GM12878 (cell line): ENCODE measurements at regions not wholly inside any gene's neighbourhood (a gene's known extent, or its start where the extent isn't known, plus 50 kb on each side); places are given as distances from the start of the nearest gene placed in this dataset.

Experiments used
- ATAC-seq: fragments of 200-7000 bp; cut with Tn5 transposase; 3 replicates; pipeline ENCODE4 v1.9.1; 2020; ENCODE audit warnings: mild to moderate bottlenecking, moderate library complexity
- BruUV-seq: library from RNA; stranded (reverse); fragments of 400-500 nt; replicated peaks from 2 replicates; lab custom pipeline; 2021; lab: Mats Ljungman, UMichigan
- CTCF ChIA-PET: fragments of 300-600 bp; sonication (Branson Sonifier 250); formaldehyde crosslinking; extraction: SDS; loops from one replicate; lab custom pipeline; 2021; ENCODE audit warnings: inconsistent platforms; lab: Yijun Ruan, JAX
- POLR2A ChIA-PET: fragments of 350-600 bp; formaldehyde crosslinking; extraction: SDS; loops from one replicate; lab custom pipeline; 2021; ENCODE audit warnings: inconsistent platforms; lab: Charles Lee
- RAD21 ChIA-PET: fragments of 300-600 bp; sonication (Branson Sonifier 250); formaldehyde crosslinking; loops from one replicate; lab custom pipeline; 2023; ENCODE audit warnings: antibody characterized with exemption; ENCODE audit not compliant: unreplicated experiment; lab: Charles Lee
- SMC1A ChIA-PET: fragments of 300-600 bp; sonication (Branson Sonifier 250); formaldehyde crosslinking; loops from one replicate; lab custom pipeline; 2023; ENCODE audit not compliant: unreplicated experiment, uncharacterized antibody; lab: Charles Lee
- DNase-seq: peaks from one replicate; pipeline ENCODE4 v3.0.0-alpha.2; 2011; ENCODE audit warnings: low read depth, low spot score
- FAIRE-seq: peaks from 3 replicates; lab custom pipeline; 2011; peaks lifted over from hg19 to GRCh38; lab: Jason Lieb, UNC
- H2AFZ ChIP-seq: 2 replicates; pipeline ENCODE4 v1.6.0; 2011; ENCODE audit warnings: low read depth, low read length, control low read depth; ENCODE audit not compliant: control insufficient read depth
- H3K27ac ChIP-seq: 2 replicates; pipeline ENCODE4 v1.5.1; 2011; ENCODE audit warnings: control low read depth; ENCODE audit not compliant: control insufficient read depth, insufficient read depth
- H3K27me3 ChIP-seq, 2 experiments: replicated peaks in 1 of 2; 2 replicates each; pipeline versions ENCODE4 v1.6.0 to v1.6.1; 2011; ENCODE audit warnings: low read length in 1 of 2; ENCODE audit not compliant: control insufficient read depth in 2 of 2, insufficient read depth in 2 of 2
- H3K36me3 ChIP-seq, 2 experiments: 2 replicates each; pipeline ENCODE4 v1.5.1; 2011; ENCODE audit warnings: low read length in 1 of 2; ENCODE audit not compliant: control insufficient read depth in 2 of 2, insufficient read depth in 2 of 2
- H3K4me1 ChIP-seq: 2 replicates; pipeline ENCODE4 v1.6.1; 2011; ENCODE audit warnings: mild to moderate bottlenecking, low read length, moderate library complexity, mixed read lengths; ENCODE audit not compliant: control insufficient read depth, insufficient read depth
- H3K4me2 ChIP-seq: 2 replicates; pipeline ENCODE4 v1.6.0; 2011; ENCODE audit warnings: control low read depth; ENCODE audit not compliant: control insufficient read depth, insufficient read depth
- H3K4me3 ChIP-seq: fragments of 200-600 bp; sonication (generic); 2 replicates; pipeline ENCODE4 v1.5.1; 2016
- H3K79me2 ChIP-seq: 2 replicates; pipeline ENCODE4 v1.6.0; 2011; ENCODE audit warnings: low read length; ENCODE audit not compliant: control insufficient read depth, insufficient read depth
- H3K9ac ChIP-seq: 2 replicates; pipeline ENCODE4 v1.8.0; 2011; ENCODE audit warnings: low read length, control low read depth, mixed read lengths; ENCODE audit not compliant: control insufficient read depth, insufficient read depth
- H3K9me3 ChIP-seq: replicated peaks from 3 replicates; pipeline ENCODE4 v1.5.1; 2011; ENCODE audit warnings: mild to moderate bottlenecking, low read length; ENCODE audit not compliant: control insufficient read depth, insufficient read depth
- H4K20me1 ChIP-seq: 2 replicates; pipeline ENCODE4 v1.6.0; 2011; ENCODE audit not compliant: control insufficient read depth, insufficient read depth
- CREM ChIP-seq: IDR thresholded peaks from 2 replicates; pipeline ENCODE4 v1.6.1; 2014; ENCODE audit warnings: antibody characterized with exemption, low read depth
- EED ChIP-seq: sonication (generic); IDR thresholded peaks from 2 replicates; pipeline ENCODE4 v1.6.1; 2016; ENCODE audit warnings: antibody characterized with exemption, low read depth
- ELK1 ChIP-seq: IDR thresholded peaks from 2 replicates; pipeline ENCODE4 v1.6.1; 2012; ENCODE audit warnings: low read depth, low read length, improper control_type of control experiment
- JUNB ChIP-seq: IDR thresholded peaks from 2 replicates; pipeline ENCODE4 v1.6.1; 2016; ENCODE audit warnings: antibody characterized with exemption, mild to moderate bottlenecking
- PAX5 ChIP-seq: IDR thresholded peaks from 2 replicates; pipeline ENCODE4 v1.6.1; 2011; ENCODE audit warnings: low read depth, low read length, borderline replicate concordance
- ZZZ3 ChIP-seq: IDR thresholded peaks from 2 replicates; pipeline ENCODE4 v1.6.1; 2011; ENCODE audit warnings: low read depth; ENCODE audit not compliant: control insufficient read depth, insufficient read length
- WGBS: methylation state at CpG from one replicate; pipeline ENCODE4 v1.1.6; 2016; ENCODE audit warnings: low lambda C conversion rate; ENCODE audit not compliant: insufficient replicate concordance, insufficient coverage; ENCODE audit errors: missing lambda C conversion rate; 5-methylcytosine and 5-hydroxymethylcytosine counted together
- in situ Hi-C: fragments of 300-500 bp; cut with MboI; formaldehyde crosslinking; loops from 9 replicates; pipeline ENCODE4 v1.14.3; 2018; ENCODE audit warnings: mixed read lengths
- intact Hi-C: fragments of 100-400 bp; cut with micrococcal nuclease; formaldehyde crosslinking; loops from one replicate; pipeline ENCODE4 v1.14.2; 2022; ENCODE audit not compliant: unreplicated experiment

GRCh38 chr12:46958053-46958452, 121.4 kb upstream of the PCED1B start:
- SMC1A ChIA-PET, result interaction anchor here (2.8 kb wide), 1 partner anchor 13 kb away, joined by 9 read pairs; no protein-coding TSS in a partner anchor
- RAD21 ChIA-PET, result no interaction called here
- CTCF ChIA-PET, result interaction anchor here (0.6 kb wide), 1 partner anchor 100 kb away, joined by 3 read pairs; no protein-coding TSS in a partner anchor
- WGBS, result 48% methylated on average over 3 of the region's 3 CpGs
- FAIRE-seq (no peak), ATAC-seq (no peak), DNase-seq (no peak)
- no peak overlapping the region for H3K4me3 ChIP-seq
- no peaks in the 10 kb centered on the region for H4K20me1 ChIP-seq
- no peaks in the 10 kb centered on the region for H3K9me3 ChIP-seq
- no peak overlapping the region for H3K9ac ChIP-seq
- intact Hi-C loops (no loop called here), in situ Hi-C loops (no loop called here)
- no peaks in the 10 kb centered on the region for H3K27me3 ChIP-seq
- H3K4me1 ChIP-seq, result no peaks in the 10 kb centered on the region
- H2AFZ ChIP-seq, result no peak overlapping the region
- no TSS peak for BruUV-seq
- H3K27ac ChIP-seq, result no peak overlapping the region
- no peak overlapping the region for H3K4me2 ChIP-seq
- H3K36me3 ChIP-seq, result no peaks in the 10 kb centered on the region
- H3K79me2 ChIP-seq, result no peaks in the 10 kb centered on the region
- no peak for TF ChIP-seq ZZZ3
- TF ChIP-seq PAX5, result no peak
- POLR2A ChIA-PET, result interaction anchor here (1.0 kb wide), 1 partner anchor 61 kb away, joined by 3 read pairs; no protein-coding TSS in a partner anchor

- 12% methylated on average over 2 of the region's 2 CpGs for WGBS
- no peaks in the 10 kb centered on the region for H4K20me1 ChIP-seq
- ChIA-PET SMC1A (interaction anchor here (2.8 kb wide), 1 partner anchor 13 kb away, joined by 9 read pairs; no protein-coding TSS in a partner anchor), POLR2A (interaction anchor here (1.0 kb wide), 1 partner anchor 62 kb away, joined by 3 read pairs; no protein-coding TSS in a partner anchor), CTCF (no interaction called here), RAD21 (no interaction called here)
- no peaks in the 10 kb centered on the region for H3K79me2 ChIP-seq
- TF ChIP-seq JUNB, result no peak
- TF ChIP-seq EED, result no peak
- no peak for TF ChIP-seq CREM
- no peak for TF ChIP-seq ELK1
- in situ Hi-C loops (no loop called here), intact Hi-C loops (no loop called here)
- no peaks in the 10 kb centered on the region for H3K4me1 ChIP-seq
- ATAC-seq (no peak), DNase-seq (no peak), FAIRE-seq (no peak)
- no peaks in the 10 kb centered on the region for H3K9me3 ChIP-seq
- H3K9ac ChIP-seq, result no peak overlapping the region
- H3K27me3 ChIP-seq, result no peaks in the 10 kb centered on the region
- no peaks in the 10 kb centered on the region for H3K36me3 ChIP-seq
- no peak overlapping the region for H3K27ac ChIP-seq
- no TSS peak for BruUV-seq
- no peak overlapping the region for H2AFZ ChIP-seq
- H3K4me2 ChIP-seq, result no peak overlapping the region
- H3K4me3 ChIP-seq, result no peak overlapping the region
Measured at GRCh38 chr12:46958599-46959290, 120.7 kb upstream of the PCED1B start.
